ENCODE measurements at regions not wholly inside any gene's neighbourhood (a gene's known extent, or its start where the extent isn't known, plus 50 kb on each side); places are given as distances from the start of the nearest gene placed in this dataset.

DNA sequence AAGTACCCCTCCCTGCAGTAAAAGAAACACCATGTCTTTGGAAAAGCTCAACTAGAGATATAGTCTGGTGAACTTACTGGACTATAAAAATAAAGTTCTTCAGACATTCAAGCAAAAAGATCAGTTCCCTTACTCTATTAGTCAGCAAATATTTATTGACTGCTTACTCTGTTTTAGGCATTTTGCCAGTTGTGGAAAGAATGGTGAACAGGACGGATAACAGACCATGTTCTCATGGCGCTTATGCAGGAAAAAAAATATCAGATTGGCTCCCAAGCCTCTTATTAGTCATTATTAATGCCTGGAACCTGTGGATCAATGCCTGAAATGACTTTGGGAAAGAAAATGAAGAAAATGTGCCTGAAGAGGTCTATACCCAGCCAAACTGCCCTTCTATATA lies 282.2 kb upstream of the EPHA7 start:
- TF ChIP-seq, protein P1, sequence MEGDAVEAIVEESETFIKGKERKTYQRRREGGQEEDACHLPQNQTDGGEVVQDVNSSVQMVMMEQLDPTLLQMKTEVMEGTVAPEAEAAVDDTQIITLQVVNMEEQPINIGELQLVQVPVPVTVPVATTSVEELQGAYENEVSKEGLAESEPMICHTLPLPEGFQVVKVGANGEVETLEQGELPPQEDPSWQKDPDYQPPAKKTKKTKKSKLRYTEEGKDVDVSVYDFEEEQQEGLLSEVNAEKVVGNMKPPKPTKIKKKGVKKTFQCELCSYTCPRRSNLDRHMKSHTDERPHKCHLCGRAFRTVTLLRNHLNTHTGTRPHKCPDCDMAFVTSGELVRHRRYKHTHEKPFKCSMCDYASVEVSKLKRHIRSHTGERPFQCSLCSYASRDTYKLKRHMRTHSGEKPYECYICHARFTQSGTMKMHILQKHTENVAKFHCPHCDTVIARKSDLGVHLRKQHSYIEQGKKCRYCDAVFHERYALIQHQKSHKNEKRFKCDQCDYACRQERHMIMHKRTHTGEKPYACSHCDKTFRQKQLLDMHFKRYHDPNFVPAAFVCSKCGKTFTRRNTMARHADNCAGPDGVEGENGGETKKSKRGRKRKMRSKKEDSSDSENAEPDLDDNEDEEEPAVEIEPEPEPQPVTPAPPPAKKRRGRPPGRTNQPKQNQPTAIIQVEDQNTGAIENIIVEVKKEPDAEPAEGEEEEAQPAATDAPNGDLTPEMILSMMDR (conservative IDR thresholded peaks at IDR 0.05), result no peak
- TF ChIP-seq EZH2 (IDR thresholded peaks at IDR 0.05; ENCODE audit: low read depth), result no peak
